ENCODE measurements at regions not wholly inside any gene's neighbourhood (a gene's known extent, or its start where the extent isn't known, plus 50 kb on each side); places are given as distances from the start of the nearest gene placed in this dataset.

GRCh38 chr5:67425514-67425913 lies 228.9 kb upstream of the CD180 start:
- TF ChIP-seq ZFX (IDR thresholded peaks at IDR 0.05) (no peak), RAD21 (IDR thresholded peaks at IDR 0.05; ENCODE audit: low read depth) (no peak), EZH2 (IDR thresholded peaks at IDR 0.05) (no peak), YY1 (IDR thresholded peaks at IDR 0.05; ENCODE audit: extremely low read depth, insufficient replicate concordance, low read depth, low read length) (no peak), SRF (IDR thresholded peaks at IDR 0.05; ENCODE audit: low read depth) (no peak), SIN3A (IDR thresholded peaks at IDR 0.05; ENCODE audit: low read depth) (no peak), CEBPB (IDR thresholded peaks at IDR 0.05; ENCODE audit: low read depth) (no peak)
- TF ChIP-seq, protein P1, sequence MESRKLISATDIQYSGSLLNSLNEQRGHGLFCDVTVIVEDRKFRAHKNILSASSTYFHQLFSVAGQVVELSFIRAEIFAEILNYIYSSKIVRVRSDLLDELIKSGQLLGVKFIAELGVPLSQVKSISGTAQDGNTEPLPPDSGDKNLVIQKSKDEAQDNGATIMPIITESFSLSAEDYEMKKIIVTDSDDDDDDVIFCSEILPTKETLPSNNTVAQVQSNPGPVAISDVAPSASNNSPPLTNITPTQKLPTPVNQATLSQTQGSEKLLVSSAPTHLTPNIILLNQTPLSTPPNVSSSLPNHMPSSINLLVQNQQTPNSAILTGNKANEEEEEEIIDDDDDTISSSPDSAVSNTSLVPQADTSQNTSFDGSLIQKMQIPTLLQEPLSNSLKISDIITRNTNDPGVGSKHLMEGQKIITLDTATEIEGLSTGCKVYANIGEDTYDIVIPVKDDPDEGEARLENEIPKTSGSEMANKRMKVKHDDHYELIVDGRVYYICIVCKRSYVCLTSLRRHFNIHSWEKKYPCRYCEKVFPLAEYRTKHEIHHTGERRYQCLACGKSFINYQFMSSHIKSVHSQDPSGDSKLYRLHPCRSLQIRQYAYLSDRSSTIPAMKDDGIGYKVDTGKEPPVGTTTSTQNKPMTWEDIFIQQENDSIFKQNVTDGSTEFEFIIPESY (IDR thresholded peaks at IDR 0.05; ENCODE audit: extremely low read depth, insufficient replicate concordance, low read length) = no peak
- no peak for ATAC-seq
- CTCF ChIA-PET = no interaction called here

GRCh38 chr5:67417839-67418238 lies 221.2 kb upstream of the CD180 start:
- Histone ChIP-seq H4K20me1 (ENCODE audit: insufficient read depth) (no peaks in the 10 kb centered on the region), H2AFZ (ENCODE audit: low read depth, low read length, poor library complexity, severe bottlenecking) (no peak overlapping the region), H3K79me2 (ENCODE audit: insufficient read depth, low read length) (no peaks in the 10 kb centered on the region), H3K4me1 (ENCODE audit: control insufficient read depth in 1 of 2, insufficient read depth in 2 of 2, low read length in 2 of 2) (no peaks in the 10 kb centered on the region), H3K9me3 (ENCODE audit: control insufficient read depth in 1 of 2, insufficient read depth in 1 of 2, low read depth in 1 of 2, low read length in 2 of 2) (no peaks in the 10 kb centered on the region; a peak in 1 of 4 replicates), H3K36me3 (ENCODE audit: control insufficient read depth in 1 of 2, insufficient read depth in 2 of 2, low read length in 2 of 2) (no peaks in the 10 kb centered on the region), H3K27ac (ENCODE audit: low read depth, low read length) (no peak overlapping the region), H3K9ac (ENCODE audit: low read length) (no peak overlapping the region), H3K27me3 (ENCODE audit: insufficient read depth, low read length) (no peaks in the 10 kb centered on the region; the same call in 1 of the 2 replicates), H3K4me3 (replicated peaks in 1 of 2; ENCODE audit: low read depth in 1 of 2, low read length in 2 of 2) (no peak overlapping the region), H3K9me2 (ENCODE audit: insufficient read depth) (no peaks in the 10 kb centered on the region), H3K4me2 (ENCODE audit: low read length) (no peak overlapping the region)
- ATAC-seq (no peak), DNase-seq (ENCODE audit: low read depth, low spot score) (no peak)
- intact Hi-C loops (cut with micrococcal nuclease) = no loop called here
- no peak for TF ChIP-seq FOSL1 (IDR thresholded peaks at IDR 0.05; ENCODE audit: low read depth)
- no peak for TF ChIP-seq TCF7L2 (IDR thresholded peaks at IDR 0.05; ENCODE audit: borderline replicate concordance, extremely low read depth, insufficient read depth, insufficient read length)
- no peak for TF ChIP-seq RAD21 (IDR thresholded peaks at IDR 0.05; ENCODE audit: low read depth)
- ChIA-PET CTCF (no interaction called here), RAD21 (ENCODE audit: low non-redundant PET in 1 of 2, low total read pairs in 2 of 2, uncharacterized antibody in 2 of 2, unreplicated experiment in 2 of 2) (no interaction called here), POLR2A (no interaction called here)
- BruUV-seq (replicated peaks) = no TSS peak

More at GRCh38 chr5:67425514-67425913, 228.9 kb upstream of the CD180 start:
- Histone ChIP-seq H4K20me1 (ENCODE audit: insufficient read depth) (no peaks in the 10 kb centered on the region), H3K4me1 (ENCODE audit: control insufficient read depth in 1 of 2, insufficient read depth in 2 of 2, low read length in 2 of 2) (no peaks in the 10 kb centered on the region), H3K9me2 (ENCODE audit: insufficient read depth) (no peaks in the 10 kb centered on the region), H3K27me3 (ENCODE audit: insufficient read depth, low read length) (no peaks in the 10 kb centered on the region), H2AFZ (ENCODE audit: low read depth, low read length, poor library complexity, severe bottlenecking) (no peak overlapping the region), H3K4me3 (replicated peaks in 1 of 2; ENCODE audit: low read depth in 1 of 2, low read length in 2 of 2) (no peak overlapping the region), H3K9me3 (ENCODE audit: control insufficient read depth in 1 of 2, insufficient read depth in 1 of 2, low read depth in 1 of 2, low read length in 2 of 2) (no peaks in the 10 kb centered on the region), H3K79me2 (ENCODE audit: insufficient read depth, low read length) (no peaks in the 10 kb centered on the region), H3K4me2 (ENCODE audit: low read length) (no peak overlapping the region), H3K27ac (ENCODE audit: low read depth, low read length) (no peak overlapping the region), H3K9ac (ENCODE audit: low read length) (no peak overlapping the region), H3K36me3 (ENCODE audit: control insufficient read depth in 1 of 2, insufficient read depth in 2 of 2, low read length in 2 of 2) (no peaks in the 10 kb centered on the region)
- intact Hi-C loops (cut with micrococcal nuclease) = no loop called here
- ChIA-PET POLR2A (interaction anchor here (0.6 kb wide), 1 partner anchor 30 kb away, joined by 4 read pairs; no protein-coding TSS in a partner anchor), RAD21 (ENCODE audit: low non-redundant PET in 1 of 2, low total read pairs in 2 of 2, uncharacterized antibody in 2 of 2, unreplicated experiment in 2 of 2) (no interaction called here)
- BruUV-seq (replicated peaks) = no TSS peak
- DNase-seq (ENCODE audit: low read depth, low spot score) = no peak
